Globus pallidus (tissue), 1 donor: ENCODE measurements at regions not wholly inside any gene's neighbourhood (a gene's known extent, or its start where the extent isn't known, plus 50 kb on each side); places are given as distances from the start of the nearest gene placed in this dataset.

Experiments used
- DNase-seq: peaks from one replicate; pipeline ENCODE4 v3.0.0-alpha.2; 2015; ENCODE audit warnings: low spot score

- DNase-seq: no peak
These were observed 180.9 kb upstream of the GRIK2 start for GRCh38 chr6:101212640-101213039.

GRCh38 chr6:101222007-101222406 lies 171.5 kb upstream of the GRIK2 start:
- DNase-seq: no peak

- no peak for DNase-seq
These were observed 168.8 kb upstream of the GRIK2 start for GRCh38 chr6:101224751-101225150.

GRCh38 chr6:101226677-101227135 lies 166.8 kb upstream of the GRIK2 start:
- no peak for DNase-seq

GRCh38 chr6:101230866-101231265 lies 162.6 kb upstream of the GRIK2 start:
- no peak for DNase-seq

- no peak for DNase-seq
These were observed 161.8 kb upstream of the GRIK2 start for GRCh38 chr6:101231606-101232235.

GRCh38 chr6:101232961-101233360 lies 160.5 kb upstream of the GRIK2 start:
- no peak for DNase-seq

- DNase-seq: no peak
These were observed 156.8 kb upstream of the GRIK2 start for GRCh38 chr6:101236709-101237108.

GRCh38 chr6:101241442-101241841 lies 152.1 kb upstream of the GRIK2 start:
- no peak for DNase-seq

- DNase-seq: no peak
These were observed 144.0 kb upstream of the GRIK2 start for GRCh38 chr6:101249470-101249869.

GRCh38 chr6:101257163-101257562 lies 136.3 kb upstream of the GRIK2 start:
- DNase-seq: no peak

- no peak for DNase-seq
These were observed 134.0 kb upstream of the GRIK2 start for GRCh38 chr6:101259505-101259904.

- no peak for DNase-seq
These were observed 129.9 kb upstream of the GRIK2 start for GRCh38 chr6:101263596-101263995.

GRCh38 chr6:101266063-101266462 lies 127.4 kb upstream of the GRIK2 start:
- no peak for DNase-seq

GRCh38 chr6:101268541-101268940 lies 125.0 kb upstream of the GRIK2 start:
- DNase-seq: no peak

- DNase-seq: no peak
These were observed 118.3 kb upstream of the GRIK2 start for GRCh38 chr6:101275251-101275650.

- no peak for DNase-seq
These were observed 117.4 kb upstream of the GRIK2 start for GRCh38 chr6:101276066-101276465.

GRCh38 chr6:101279410-101279809 lies 114.1 kb upstream of the GRIK2 start:
- DNase-seq: no peak

- DNase-seq: no peak
These were observed 112.2 kb upstream of the GRIK2 start for GRCh38 chr6:101281266-101281665.

- DNase-seq: no peak
These were observed 109.4 kb upstream of the GRIK2 start for GRCh38 chr6:101284131-101284530.

- DNase-seq: no peak
These were observed 107.4 kb upstream of the GRIK2 start for GRCh38 chr6:101286146-101286545.

- DNase-seq: no peak
These were observed 103.2 kb upstream of the GRIK2 start for GRCh38 chr6:101290346-101290745.

GRCh38 chr6:101294051-101294638 lies 99.4 kb upstream of the GRIK2 start:
- DNase-seq: no peak

- DNase-seq: no peak
These were observed 98.8 kb upstream of the GRIK2 start for GRCh38 chr6:101294676-101295075.
